NCI-H2196 (cell line): ENCODE measurements at regions not wholly inside any gene's neighbourhood (a gene's known extent, or its start where the extent isn't known, plus 50 kb on each side); places are given as distances from the start of the nearest gene placed in this dataset.

ENCODE experiments used
- DNase-seq: peaks from one replicate; lab custom pipeline; 2025; ENCODE audit not compliant: unreplicated experiment; lab: John Stamatoyannopoulos, UW

DNA sequence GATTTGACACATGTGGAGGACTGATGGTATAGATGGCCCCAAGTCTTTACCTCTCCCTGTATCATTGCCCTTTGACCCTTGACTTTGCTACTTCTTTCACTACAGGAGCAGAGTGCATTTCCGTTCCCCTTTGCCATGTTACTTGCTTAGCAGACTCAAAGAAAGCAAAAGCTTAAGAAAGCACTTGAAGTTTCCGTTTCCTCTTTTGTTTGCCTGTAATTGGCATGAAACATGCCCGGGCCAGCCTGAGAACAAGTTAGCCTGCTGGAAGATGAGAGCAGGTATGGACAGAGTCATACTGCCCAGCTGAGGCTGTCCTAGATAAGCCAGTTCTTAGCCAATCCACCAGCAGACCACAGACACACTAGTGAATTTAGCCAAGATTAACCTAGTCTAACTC, 206.0 kb downstream of the BCOR start:
- DNase-seq = no peak

DNA sequence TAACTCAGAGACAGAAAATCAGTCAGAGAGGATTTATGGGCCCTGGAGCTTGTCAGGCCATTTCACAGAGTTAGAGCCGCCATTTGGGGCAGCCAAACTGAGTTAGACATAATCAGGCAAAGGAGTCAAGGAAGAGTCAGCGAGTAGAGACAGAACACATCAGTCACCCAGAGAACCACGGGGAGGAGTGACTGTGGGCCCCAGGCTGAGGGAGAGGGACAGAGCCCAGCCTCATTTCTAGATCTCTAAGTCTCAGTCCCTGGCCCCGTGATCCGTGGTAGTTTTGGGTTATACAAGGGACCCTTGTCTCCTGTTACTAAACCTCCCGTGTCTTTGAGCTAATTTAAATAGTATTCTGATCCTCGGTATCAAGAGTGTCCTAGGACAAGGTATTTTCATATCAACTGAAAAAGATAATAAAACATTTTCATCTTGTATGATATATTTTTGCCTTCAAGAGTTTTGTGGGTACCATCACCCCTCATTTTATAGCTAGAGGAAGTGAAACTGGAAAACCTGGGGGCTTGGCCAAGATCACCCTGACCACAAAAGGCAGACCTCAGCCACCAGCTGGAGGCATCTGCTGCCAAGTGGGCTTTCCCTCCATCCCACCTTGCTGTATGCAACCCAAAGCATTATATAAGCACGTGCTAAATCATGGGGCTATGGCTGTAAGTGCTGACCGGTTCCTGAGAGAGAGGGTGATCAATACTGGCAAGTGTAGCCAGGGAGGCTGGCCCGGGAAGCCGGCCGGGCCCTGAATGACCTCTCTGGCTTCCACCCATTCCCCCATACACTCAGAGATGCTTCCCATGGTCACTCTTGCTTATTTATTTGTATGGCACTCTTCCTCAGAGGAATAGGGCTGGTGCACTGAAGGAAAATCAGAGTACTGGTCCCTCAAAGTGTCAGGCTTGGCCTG, 204.1 kb downstream of the BCOR start:
- no peak for DNase-seq

DNA sequence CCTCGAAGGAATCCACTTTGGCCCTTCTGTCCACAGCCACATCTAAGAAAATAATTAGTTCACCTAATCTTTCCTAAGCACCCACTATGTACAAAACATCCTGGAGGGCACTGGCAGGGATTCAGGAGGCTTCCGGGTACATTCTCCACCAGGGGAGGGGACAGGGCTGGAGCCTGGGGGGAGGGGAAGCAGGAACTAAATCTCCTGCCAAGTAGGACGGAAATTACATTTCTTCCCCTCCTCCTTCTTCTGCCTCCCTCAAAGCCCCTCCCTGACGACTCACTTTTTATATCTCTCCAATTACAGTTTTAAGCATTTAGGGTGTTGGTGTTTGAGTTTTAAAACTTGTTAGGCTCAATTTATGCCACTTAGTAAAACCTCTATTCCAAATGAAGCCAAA, 203.1 kb downstream of the BCOR start:
- DNase-seq = no peak

DNA sequence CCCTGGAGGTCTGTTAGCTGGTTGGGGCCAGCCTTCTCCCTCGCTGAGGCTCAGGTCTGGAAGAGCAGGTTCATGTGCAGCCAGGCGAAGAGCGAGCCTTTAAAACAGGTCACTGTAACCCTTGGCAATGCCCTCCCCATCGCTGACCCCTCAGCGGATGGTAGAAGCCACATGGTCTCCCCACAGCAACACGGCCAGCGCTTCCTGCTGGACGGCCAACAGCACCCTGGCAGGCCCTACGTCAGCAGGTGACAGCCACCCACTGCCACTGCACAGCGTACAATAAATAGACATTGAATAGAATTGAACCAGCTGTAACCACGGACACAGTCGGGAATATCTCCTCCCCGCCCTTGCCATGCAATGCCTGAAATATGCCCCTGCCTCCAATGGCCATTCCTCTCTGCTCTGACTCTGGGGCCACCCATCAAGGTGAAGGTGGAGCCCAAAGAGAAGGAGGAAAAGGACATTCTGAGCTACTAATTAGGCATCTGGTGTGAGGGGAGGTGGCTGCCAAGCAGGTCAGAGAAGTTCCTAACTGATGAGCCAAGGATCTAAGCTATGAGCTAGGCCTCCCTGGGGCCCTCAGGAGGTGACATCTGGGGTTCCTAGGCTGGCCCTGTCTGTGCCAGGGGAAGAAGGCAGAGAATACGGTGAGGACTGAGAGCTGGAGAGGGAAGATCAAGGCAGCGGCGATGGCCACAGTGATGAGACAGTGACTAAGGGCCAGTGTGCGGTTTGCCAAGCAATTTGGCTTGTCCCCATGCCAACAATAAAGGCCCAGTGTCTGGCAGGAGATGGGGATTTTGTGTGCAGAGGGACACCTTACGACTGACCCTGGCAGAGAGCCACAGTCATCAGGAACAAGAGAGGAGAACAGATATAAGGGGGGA, 202.3 kb downstream of the BCOR start:
- DNase-seq = peak; percentile 56

DNA sequence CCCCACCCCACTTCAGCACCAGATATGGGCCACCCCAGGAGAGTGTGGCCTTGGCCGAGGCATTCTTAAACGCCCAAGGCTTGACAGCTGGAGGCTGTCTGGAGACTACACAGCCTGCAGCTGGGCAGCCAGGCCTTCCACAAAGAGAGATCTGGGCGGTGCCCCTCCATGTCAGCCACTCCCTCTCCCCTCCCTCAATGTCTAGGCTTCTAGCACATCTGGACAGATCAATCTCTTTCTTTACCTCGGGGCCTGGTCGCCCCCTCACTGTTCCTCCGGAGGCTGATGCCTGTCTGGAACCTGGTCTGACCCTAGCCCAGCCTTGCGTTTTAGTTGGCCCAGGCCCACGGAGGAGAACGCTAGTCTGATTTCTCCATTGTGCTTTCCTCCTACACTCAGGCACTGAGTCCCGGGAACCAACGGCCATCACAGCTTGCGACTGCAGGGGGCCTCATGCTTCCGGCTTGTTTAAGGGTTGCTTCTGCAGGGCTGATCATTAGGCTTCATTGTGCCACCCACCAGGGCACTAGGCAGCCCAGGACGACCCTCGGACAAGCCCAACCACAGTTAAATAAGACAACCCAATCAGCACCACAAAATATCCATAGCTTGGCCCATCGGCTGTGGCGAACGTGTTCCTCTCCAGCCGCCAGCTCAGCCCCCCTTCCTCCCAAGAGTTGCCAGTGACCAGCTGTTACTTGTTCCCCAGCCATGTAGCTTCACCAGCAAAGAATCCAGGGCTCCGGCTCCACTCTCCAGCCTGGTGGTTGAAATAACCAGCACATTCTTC, 200.6 kb downstream of the BCOR start:
- DNase-seq = no peak

- no peak for DNase-seq
Observed at GRCh38 chrX:39897741-39898097, 200.0 kb downstream of the BCOR start.

- DNase-seq = no peak
Observed at GRCh38 chrX:39898147-39898546, 199.6 kb downstream of the BCOR start.

- no peak for DNase-seq
Observed at GRCh38 chrX:39899059-39899458, 198.7 kb downstream of the BCOR start.

DNA sequence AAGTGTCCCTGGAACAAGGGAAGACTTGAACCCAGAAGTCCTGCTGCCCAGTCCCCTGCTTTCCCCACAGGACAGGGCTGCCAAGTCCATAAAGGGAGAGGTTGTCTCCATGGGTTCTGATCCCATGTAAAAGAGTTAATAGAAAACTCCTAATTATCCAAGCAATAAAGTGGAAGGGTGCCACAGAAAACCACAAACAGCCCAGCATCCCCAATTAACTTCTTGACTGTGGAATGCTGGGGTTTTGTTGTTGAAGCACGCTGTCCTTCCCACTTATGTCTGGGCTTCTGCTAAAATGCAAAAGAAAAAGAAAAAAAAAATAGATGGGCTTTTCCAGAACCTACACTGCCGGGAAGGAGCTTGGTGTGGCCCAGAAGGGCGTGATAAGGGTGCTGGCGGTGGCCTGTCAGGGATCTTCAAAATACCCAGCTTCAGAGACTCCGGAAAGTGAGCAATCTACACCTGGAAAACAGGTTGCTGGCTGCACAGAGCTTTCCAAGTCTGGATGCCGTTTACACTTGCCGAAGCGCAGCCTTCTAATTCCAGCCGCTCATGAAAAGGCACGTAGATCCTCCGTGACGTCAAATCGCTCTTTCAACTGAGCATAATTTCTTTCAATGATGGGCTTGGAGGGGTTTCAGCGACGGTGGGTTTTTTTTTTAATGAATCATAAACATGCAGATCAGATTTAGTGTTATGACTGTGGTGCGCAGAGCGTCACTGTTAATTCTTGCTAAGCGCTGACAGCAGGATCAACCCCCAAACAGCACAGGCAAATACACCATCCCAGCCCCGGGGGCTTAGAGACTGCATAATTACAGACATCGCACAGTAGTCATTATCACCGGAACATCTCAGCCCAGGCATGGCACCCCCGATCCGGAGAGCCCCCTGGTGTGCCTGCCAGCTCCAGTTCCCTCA, 197.6 kb downstream of the BCOR start:
- no peak for DNase-seq

DNA sequence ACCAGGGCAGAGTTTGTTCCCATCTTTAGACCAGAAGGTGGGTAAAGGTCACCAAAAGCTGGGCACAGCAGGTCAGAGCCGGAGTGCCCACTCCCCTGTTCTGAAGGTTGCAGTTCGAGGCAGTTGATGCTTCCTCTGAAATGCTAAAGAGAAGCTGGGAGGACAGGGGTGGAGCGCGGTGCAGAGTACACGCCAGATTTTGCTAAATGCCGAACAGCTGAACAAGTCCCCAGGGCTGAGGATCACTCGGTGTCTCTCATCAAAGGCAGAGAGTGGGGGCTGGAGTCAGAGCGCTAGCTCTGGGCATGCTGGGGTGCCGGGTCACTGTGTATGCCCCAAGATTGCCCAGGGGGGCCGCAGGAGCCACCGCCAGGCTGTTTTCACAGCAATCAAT, 197.0 kb downstream of the BCOR start:
- no peak for DNase-seq

GRCh38 chrX:39903343-39903742, 194.4 kb downstream of the BCOR start:
- DNase-seq = no peak

DNA sequence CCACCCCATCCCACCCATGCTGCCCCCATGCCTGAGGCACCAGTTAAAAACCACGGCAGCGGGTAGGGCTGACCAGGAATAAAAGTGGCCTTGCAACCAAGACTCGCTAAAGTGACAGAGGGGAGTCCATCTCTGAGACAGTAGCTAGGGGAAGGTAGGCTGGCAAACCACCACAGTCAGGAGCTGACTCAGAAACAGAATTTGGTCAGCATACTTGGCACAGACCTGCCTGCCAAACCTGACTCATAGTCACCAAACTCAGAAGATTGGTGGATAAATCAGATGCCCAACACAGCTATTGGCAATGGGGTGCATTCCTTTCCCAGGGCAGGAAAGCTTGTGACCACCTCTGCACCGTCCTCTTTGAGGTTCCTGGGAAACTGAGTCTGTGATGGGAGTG, 193.8 kb downstream of the BCOR start:
- no peak for DNase-seq

DNA sequence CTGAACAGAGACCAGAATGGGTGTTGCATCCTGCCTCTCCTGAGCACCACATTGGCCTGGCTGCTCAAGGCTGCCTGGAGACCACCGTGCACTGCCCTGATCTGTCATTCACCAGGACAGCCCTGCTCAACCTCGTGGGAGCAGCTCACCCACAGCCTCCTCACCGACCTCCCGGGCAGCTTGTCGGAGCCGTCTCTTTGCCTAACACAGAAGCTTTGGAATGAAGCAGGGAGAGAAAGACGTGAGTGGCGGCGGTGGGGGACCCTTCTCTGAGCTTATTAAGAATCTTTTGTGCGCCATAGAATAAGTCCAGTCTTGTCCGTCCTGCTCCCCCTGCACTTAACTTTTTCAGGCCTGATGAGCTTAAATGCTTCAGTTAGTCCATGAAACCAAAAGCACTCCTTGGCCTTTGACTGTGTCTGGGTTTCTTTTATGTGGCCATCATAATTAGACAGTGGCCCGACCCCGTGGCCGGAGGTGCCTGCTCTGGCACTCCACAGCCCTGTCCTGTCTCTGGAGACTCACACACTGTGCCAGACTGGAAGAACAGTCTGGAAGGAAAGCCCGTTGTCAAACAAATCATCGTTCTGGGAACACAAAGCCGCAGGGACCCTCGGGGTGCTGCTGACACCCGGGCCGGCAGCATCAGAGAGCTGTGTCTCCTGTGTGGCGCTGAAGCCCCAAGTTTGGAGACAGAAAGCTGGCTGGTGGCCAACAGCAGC, 192.8 kb downstream of the BCOR start:
- DNase-seq = no peak

- no peak for DNase-seq
Observed at GRCh38 chrX:39905538-39905891, 192.2 kb downstream of the BCOR start.

DNA sequence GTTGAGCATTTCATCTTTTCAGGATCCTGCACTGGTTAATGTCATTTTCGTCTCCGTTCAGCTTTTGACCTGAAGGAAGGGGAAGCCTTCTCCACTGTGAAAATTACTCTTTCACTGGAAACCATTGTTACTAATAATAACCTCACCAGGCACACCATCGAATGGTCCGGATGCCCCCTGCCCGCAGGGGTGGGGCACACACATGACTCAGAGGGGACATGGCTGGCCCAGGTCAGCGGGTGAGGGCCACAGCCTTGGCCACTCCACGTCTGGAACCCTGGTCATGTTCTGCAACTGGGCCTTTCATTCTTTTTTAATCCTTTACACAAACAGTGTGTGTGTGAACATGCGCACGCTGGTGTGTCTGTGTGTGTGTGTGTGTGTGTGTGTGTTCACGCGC, 191.8 kb downstream of the BCOR start:
- no peak for DNase-seq

- no peak for DNase-seq
Observed at GRCh38 chrX:39907964-39908661, 189.6 kb downstream of the BCOR start.

DNA sequence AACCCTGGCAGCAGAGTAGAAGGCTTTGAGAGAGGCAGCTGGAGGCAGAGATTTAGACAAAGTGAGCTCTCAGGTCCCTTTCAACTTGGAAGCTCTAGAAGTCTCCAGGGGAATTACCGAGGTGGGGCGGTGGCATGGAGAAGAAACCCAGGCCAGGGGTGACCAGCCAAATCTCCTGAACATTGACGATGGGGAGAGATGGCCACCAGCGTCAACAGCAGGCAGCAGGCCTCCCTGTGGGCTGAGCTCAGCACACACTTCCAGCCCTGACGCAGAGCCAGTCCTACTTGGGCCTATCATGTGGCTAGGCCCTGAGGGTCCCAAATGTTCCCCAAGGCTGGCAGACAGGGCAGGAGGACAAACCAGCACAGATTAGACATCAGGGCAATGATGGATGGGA, 187.8 kb downstream of the BCOR start:
- DNase-seq = no peak

DNA sequence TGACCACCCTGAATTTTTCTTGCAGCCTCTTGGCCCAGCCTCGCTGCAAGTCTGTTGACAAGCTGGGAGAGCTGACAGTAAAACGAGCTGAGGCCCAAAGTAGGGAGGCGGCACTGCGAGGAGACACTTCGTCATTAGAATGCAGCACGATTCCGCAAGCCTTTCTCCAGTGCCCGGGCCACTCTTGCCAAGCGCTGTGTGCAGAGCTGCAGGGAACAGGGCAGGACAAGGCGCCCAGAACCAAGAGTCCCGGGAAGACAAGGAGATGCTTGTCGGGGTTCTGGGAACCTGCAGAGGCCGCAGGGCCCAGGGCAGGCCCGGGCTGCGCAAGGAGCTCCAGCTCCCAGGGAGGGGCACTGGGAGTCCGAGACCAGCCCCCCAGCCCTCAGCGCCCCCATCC, 187.1 kb downstream of the BCOR start:
- DNase-seq = no peak

DNA sequence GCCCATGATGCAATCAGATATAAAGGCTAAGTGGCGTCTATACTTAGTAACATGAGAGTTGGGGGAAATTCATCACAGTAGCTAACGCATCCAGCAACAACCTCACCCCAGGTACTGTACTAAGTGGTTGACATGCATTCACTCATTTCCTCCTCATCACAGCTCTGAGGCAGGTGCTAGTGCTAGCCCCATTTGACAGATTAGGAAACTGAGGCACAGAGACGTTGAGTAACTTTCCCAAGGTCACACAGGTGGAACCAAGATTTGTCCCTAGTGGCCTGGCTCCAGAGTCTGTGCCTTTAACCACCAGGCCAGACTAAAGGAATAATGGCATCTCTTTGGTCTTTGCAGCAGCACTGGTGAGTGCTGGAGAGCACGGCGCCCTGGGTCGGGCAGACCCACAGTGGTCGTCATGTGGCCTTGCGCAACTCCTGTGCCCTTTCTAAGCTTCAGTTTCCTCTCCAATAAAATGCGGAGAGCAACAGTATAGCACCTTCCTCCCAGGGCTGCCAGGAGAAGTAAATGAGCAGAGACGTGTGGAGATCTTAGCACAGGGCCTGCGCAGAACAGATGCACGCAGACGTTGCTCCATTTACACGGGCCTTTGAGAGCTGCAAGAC, 186.4 kb downstream of the BCOR start:
- DNase-seq = no peak
